Keratinocyte (primary cell): ENCODE measurements at regions not wholly inside any gene's neighbourhood (a gene's known extent, or its start where the extent isn't known, plus 50 kb on each side); places are given as distances from the start of the nearest gene placed in this dataset.

Experiments used
- DNase-seq: peaks from one replicate; pipeline ENCODE4 v3.0.0-alpha.2; 2011; ENCODE audit warnings: low read depth, missing footprints, low spot score
- FAIRE-seq: peaks from 2 replicates; lab custom pipeline; 2011; peaks lifted over from hg19 to GRCh38; lab: Jason Lieb, UNC
- H2AFZ ChIP-seq: 2 replicates; pipeline ENCODE4 v1.6.0; 2012; ENCODE audit warnings: low read length, control low read depth, inconsistent platforms; ENCODE audit not compliant: control insufficient read depth
- H3K27ac ChIP-seq: 2 replicates; pipeline ENCODE4 v1.5.1; 2011; ENCODE audit warnings: low read length; ENCODE audit not compliant: control insufficient read depth, insufficient read depth
- H3K27me3 ChIP-seq: 3 replicates; pipeline ENCODE4 v1.6.0; 2011; ENCODE audit warnings: low read length; ENCODE audit not compliant: control insufficient read depth, insufficient read depth; ENCODE audit errors: extremely low read depth
- H3K36me3 ChIP-seq, 2 experiments: 2 replicates in 1 of 2; 3 replicates in 1 of 2; pipeline ENCODE4 v1.5.1; 2011; ENCODE audit warnings: low read length in 2 of 2, mild to moderate bottlenecking in 1 of 2; ENCODE audit not compliant: control insufficient read depth in 2 of 2, insufficient read depth in 2 of 2; ENCODE audit errors: extremely low read depth in 1 of 2
- H3K4me1 ChIP-seq: 3 replicates; pipeline ENCODE4 v1.5.1; 2011; ENCODE audit warnings: low read length; ENCODE audit not compliant: control insufficient read depth, insufficient read depth; ENCODE audit errors: extremely low read depth
- H3K4me2 ChIP-seq: 3 replicates; pipeline ENCODE4 v1.6.0; 2011; ENCODE audit warnings: low read depth, low read length; ENCODE audit not compliant: control insufficient read depth, insufficient read depth; ENCODE audit errors: extremely low read depth
- H3K4me3 ChIP-seq, 3 experiments: fragments of 200-600 bp in 1 of 3; sonication (generic) in 1 of 3; 2 replicates in 2 of 3; 3 replicates in 1 of 3; pipeline ENCODE4 v1.5.1; 2011 to 2016; ENCODE audit warnings: low read length in 3 of 3, mild to moderate bottlenecking in 3 of 3, control low read depth in 2 of 3, inconsistent platforms in 1 of 3, low read depth in 1 of 3, mixed read lengths in 1 of 3, mixed run types in 1 of 3, moderate library complexity in 1 of 3; ENCODE audit not compliant: control insufficient read depth in 2 of 3, insufficient read depth in 2 of 3; ENCODE audit errors: extremely low read depth in 1 of 3
- H3K79me2 ChIP-seq: 2 replicates; pipeline ENCODE4 v1.6.0; 2012; ENCODE audit warnings: low read length; ENCODE audit not compliant: control insufficient read depth, insufficient read depth
- H3K9ac ChIP-seq: 3 replicates; pipeline ENCODE4 v1.6.0; 2011; ENCODE audit warnings: low read length; ENCODE audit not compliant: control insufficient read depth, insufficient read depth; ENCODE audit errors: extremely low read depth
- H3K9me1 ChIP-seq: 3 replicates; pipeline ENCODE4 v1.6.0; 2011; ENCODE audit warnings: low read length; ENCODE audit not compliant: control insufficient read depth, insufficient read depth; ENCODE audit errors: extremely low read depth
- H3K9me3 ChIP-seq: 2 replicates; pipeline ENCODE4 v1.5.1; 2012; ENCODE audit warnings: low read depth, low read length; ENCODE audit not compliant: control insufficient read depth
- H4K20me1 ChIP-seq: 3 replicates; pipeline ENCODE4 v1.6.0; 2011; ENCODE audit warnings: low read length; ENCODE audit not compliant: control insufficient read depth, insufficient read depth; ENCODE audit errors: extremely low read depth
- CTCF ChIP-seq, 3 experiments: IDR thresholded peaks in 1 of 3; conservative IDR thresholded peaks in 1 of 3; optimal IDR thresholded peaks in 1 of 3; 2 replicates in 2 of 3; 3 replicates in 1 of 3; pipeline versions ENCODE3 to v1.5.1; 2011; ENCODE audit warnings: low read length in 3 of 3, mild to moderate bottlenecking in 3 of 3, moderate library complexity in 2 of 3, control low read depth in 1 of 3, inconsistent platforms in 1 of 3; ENCODE audit not compliant: insufficient read depth in 2 of 3; ENCODE audit errors: extremely low read depth in 1 of 3
- EZH2 ChIP-seq: IDR thresholded peaks from one replicate; pipeline ENCODE4 v1.6.1; 2012; ENCODE audit warnings: inconsistent platforms, mild to moderate bottlenecking, low read length, moderate library complexity
- dilution Hi-C: fragments of 300-500 bp; cut with MboI; formaldehyde crosslinking; loops from one replicate; pipeline ENCODE4 v1.7.0; 2020; ENCODE audit warnings: low sequenced_read_pairs; ENCODE audit not compliant: extremely low pct_ligation_motif_present

GRCh38 chr15:92845126-92845508 lies 55.0 kb upstream of the CHD2 start:
- no peaks in the 10 kb centered on the region for H4K20me1 ChIP-seq
- H3K4me1 ChIP-seq, result peaks cover 11% of the 10 kb centered on the region
- no peak for TF ChIP-seq CTCF (optimal IDR thresholded peaks at IDR 0.05 in 1 of 3, IDR thresholded peaks at IDR 0.05 in 1 of 3, conservative IDR thresholded peaks at IDR 0.05 in 1 of 3; ENCODE audit: extremely low read depth in 1 of 3, insufficient read depth in 2 of 3, low read length in 3 of 3)
- TF ChIP-seq EZH2, result no peak
- no peaks in the 10 kb centered on the region for H3K27me3 ChIP-seq
- peak overlapping the region; percentile 31 for H3K4me2 ChIP-seq
- no peak overlapping the region for H3K9ac ChIP-seq
- dilution Hi-C loops, result no loop called here
- H3K9me3 ChIP-seq, result no peaks in the 10 kb centered on the region
- no peak for FAIRE-seq
- H3K36me3 ChIP-seq, result no peaks in the 10 kb centered on the region
- H3K27ac ChIP-seq, result no peak overlapping the region
- no peak for DNase-seq
- no peaks in the 10 kb centered on the region for H3K9me1 ChIP-seq
- H2AFZ ChIP-seq, result peak overlapping the region; percentile 72
- H3K4me3 ChIP-seq, result no peak overlapping the region
- no peaks in the 10 kb centered on the region for H3K79me2 ChIP-seq

DNA sequence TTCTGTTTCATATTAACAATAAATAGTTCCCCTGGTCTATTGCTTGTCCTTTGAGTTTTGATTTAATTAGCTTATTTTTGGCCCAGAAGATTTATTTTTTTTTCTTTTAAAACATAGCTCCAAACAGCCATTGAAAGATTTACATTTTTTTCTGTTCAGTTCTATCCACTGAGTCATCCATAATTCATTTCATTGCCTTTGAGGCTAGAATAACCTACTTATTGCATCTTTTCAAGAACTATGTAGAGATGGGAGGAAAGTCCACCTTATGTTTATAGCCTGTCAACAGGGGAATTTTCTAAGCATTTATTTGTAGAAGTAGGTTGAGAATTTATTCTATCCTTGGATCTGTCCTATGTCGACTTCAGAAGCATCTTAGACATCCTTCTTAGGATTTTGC lies 53.4 kb upstream of the CHD2 start:
- H3K4me1 ChIP-seq, result peaks cover 5% of the 10 kb centered on the region
- H3K27ac ChIP-seq, result no peak overlapping the region
- H3K27me3 ChIP-seq, result no peaks in the 10 kb centered on the region
- FAIRE-seq, result no peak
- H4K20me1 ChIP-seq, result no peaks in the 10 kb centered on the region
- H3K9me1 ChIP-seq, result no peaks in the 10 kb centered on the region
- H3K36me3 ChIP-seq, result no peaks in the 10 kb centered on the region
- dilution Hi-C loops, result no loop called here
- no peak for DNase-seq
- H3K9ac ChIP-seq, result no peak overlapping the region
- H3K4me2 ChIP-seq, result no peak overlapping the region
- no peak overlapping the region for H2AFZ ChIP-seq
- H3K4me3 ChIP-seq, result no peak overlapping the region
- H3K79me2 ChIP-seq, result no peaks in the 10 kb centered on the region
- no peaks in the 10 kb centered on the region for H3K9me3 ChIP-seq
- TF ChIP-seq CTCF (optimal IDR thresholded peaks at IDR 0.05 in 1 of 3, IDR thresholded peaks at IDR 0.05 in 1 of 3, conservative IDR thresholded peaks at IDR 0.05 in 1 of 3; ENCODE audit: extremely low read depth in 1 of 3, insufficient read depth in 2 of 3, low read length in 3 of 3) (no peak), EZH2 (no peak)
